Muscle layer of duodenum (tissue), 2 donors: ENCODE measurements at regions not wholly inside any gene's neighbourhood (a gene's known extent, or its start where the extent isn't known, plus 50 kb on each side); places are given as distances from the start of the nearest gene placed in this dataset.
"Not testable (repeated sequence)": the region's sequence is repeated elsewhere in the genome, so short reads cannot be mapped to it uniquely, and the experiment has no call there.

Experiments
- H3K27ac ChIP-seq: one replicate; pipeline ENCODE4 v1.7.0; 2013; ENCODE audit warnings: mild to moderate bottlenecking, low read length
- H3K27me3 ChIP-seq: one replicate; pipeline ENCODE4 v1.7.0; 2013; ENCODE audit warnings: low read depth, mild to moderate bottlenecking, control low read depth, low read length
- H3K36me3 ChIP-seq, 2 donors: one replicate each; pipeline ENCODE4 v1.7.0; 2013; ENCODE audit warnings: low read length in 2 of 2, control low read depth in 1 of 2, mild to moderate bottlenecking in 1 of 2; ENCODE audit not compliant: insufficient read depth in 2 of 2, control insufficient read depth in 1 of 2
- H3K4me1 ChIP-seq, 2 donors: one replicate each; pipeline ENCODE4 v1.7.0; 2013; ENCODE audit warnings: low read length in 2 of 2, mild to moderate bottlenecking in 2 of 2, control low read depth in 1 of 2, moderate library complexity in 1 of 2; ENCODE audit not compliant: insufficient read depth in 2 of 2, control insufficient read depth in 1 of 2
- H3K4me3 ChIP-seq, 2 donors: one replicate each; pipeline ENCODE4 v1.7.0; 2013; ENCODE audit warnings: low read length in 2 of 2, low read depth in 1 of 2, mild to moderate bottlenecking in 1 of 2
- H3K9me3 ChIP-seq, 2 donors: one replicate each; pipeline ENCODE4 v1.7.0; 2013; ENCODE audit warnings: low read length in 2 of 2, control low read depth in 1 of 2, mild to moderate bottlenecking in 1 of 2; ENCODE audit not compliant: control insufficient read depth in 1 of 2
- donor health status: healthy.

GRCh38 chr2:111312897-111313607, 192.3 kb downstream of the BCL2L11 start:
- H3K27me3 ChIP-seq, H3K4me3 ChIP-seq, H3K9me3 ChIP-seq, H3K4me1 ChIP-seq, H3K36me3 ChIP-seq, H3K27ac ChIP-seq: not testable (repeated sequence)

- H3K36me3 ChIP-seq, H3K4me1 ChIP-seq, H3K4me3 ChIP-seq, H3K9me3 ChIP-seq, H3K27me3 ChIP-seq, H3K27ac ChIP-seq: not testable (repeated sequence)
These were observed 193.0 kb downstream of the BCL2L11 start for GRCh38 chr2:111313711-111314110.

GRCh38 chr2:111315188-111315917, 194.6 kb downstream of the BCL2L11 start:
- not testable (repeated sequence) for H3K4me1 ChIP-seq, H3K27ac ChIP-seq, H3K27me3 ChIP-seq, H3K36me3 ChIP-seq, H3K9me3 ChIP-seq, H3K4me3 ChIP-seq

GRCh38 chr2:111316221-111316741, 195.6 kb downstream of the BCL2L11 start:
- H3K9me3 ChIP-seq, H3K27me3 ChIP-seq, H3K4me3 ChIP-seq, H3K4me1 ChIP-seq, H3K27ac ChIP-seq, H3K36me3 ChIP-seq: not testable (repeated sequence)

GRCh38 chr2:111316881-111317549, 196.3 kb downstream of the BCL2L11 start:
- H3K27ac ChIP-seq, H3K36me3 ChIP-seq, H3K27me3 ChIP-seq, H3K4me1 ChIP-seq, H3K4me3 ChIP-seq, H3K9me3 ChIP-seq: not testable (repeated sequence)

- not testable (repeated sequence) for H3K4me3 ChIP-seq, H3K4me1 ChIP-seq, H3K27ac ChIP-seq, H3K27me3 ChIP-seq, H3K9me3 ChIP-seq, H3K36me3 ChIP-seq
These were observed 198.8 kb downstream of the BCL2L11 start for GRCh38 chr2:111319552-111319951.

GRCh38 chr2:111320264-111320663, 199.6 kb downstream of the BCL2L11 start:
- H3K36me3 ChIP-seq, H3K27me3 ChIP-seq, H3K4me1 ChIP-seq: not testable (repeated sequence)

GRCh38 chr2:111320965-111321364, 200.3 kb downstream of the BCL2L11 start:
- H3K4me1 ChIP-seq, H3K27ac ChIP-seq, H3K9me3 ChIP-seq, H3K36me3 ChIP-seq, H3K27me3 ChIP-seq, H3K4me3 ChIP-seq: not testable (repeated sequence)

More at GRCh38 chr2:111320264-111320663, 199.6 kb downstream of the BCL2L11 start:
- not testable (repeated sequence) for H3K4me3 ChIP-seq, H3K27ac ChIP-seq, H3K9me3 ChIP-seq

- not testable (repeated sequence) for H3K4me1 ChIP-seq, H3K4me3 ChIP-seq, H3K36me3 ChIP-seq, H3K27ac ChIP-seq, H3K27me3 ChIP-seq, H3K9me3 ChIP-seq
These were observed 202.7 kb downstream of the BCL2L11 start for GRCh38 chr2:111323384-111323783.

GRCh38 chr2:111327726-111328125, 207.0 kb downstream of the BCL2L11 start:
- H3K27ac ChIP-seq, H3K27me3 ChIP-seq, H3K4me3 ChIP-seq, H3K4me1 ChIP-seq, H3K36me3 ChIP-seq, H3K9me3 ChIP-seq: not testable (repeated sequence)

- not testable (repeated sequence) for H3K36me3 ChIP-seq, H3K27ac ChIP-seq, H3K4me3 ChIP-seq, H3K27me3 ChIP-seq, H3K4me1 ChIP-seq, H3K9me3 ChIP-seq
These were observed 208.6 kb downstream of the BCL2L11 start for GRCh38 chr2:111329309-111329708.
